H1 (cell line): ENCODE measurements at regions not wholly inside any gene's neighbourhood (a gene's known extent, or its start where the extent isn't known, plus 50 kb on each side); places are given as distances from the start of the nearest gene placed in this dataset.

ENCODE experiments used
- CTCF ChIA-PET: fragments of 300-600 bp; sonication (Branson Sonifier 250); formaldehyde crosslinking; loops from one replicate; lab custom pipeline; 2021; ENCODE audit not compliant: partially characterized antibody; lab: Charles Lee
- POLR2A ChIA-PET: fragments of 300-600 bp; sonication (Branson Sonifier 250); formaldehyde crosslinking; loops from one replicate; lab custom pipeline; 2021; ENCODE audit warnings: inconsistent platforms; ENCODE audit not compliant: partially characterized antibody; lab: Charles Lee
- DNase-seq, 2 experiments: peaks; one replicate each; pipeline versions ENCODE4 v3.0.0 to v3.0.0-alpha.2; 2010 to 2022; ENCODE audit warnings: low spot score in 2 of 2, low read depth in 1 of 2, mixed read lengths in 1 of 2
- FAIRE-seq: peaks from 2 replicates; lab custom pipeline; 2011; peaks lifted over from hg19 to GRCh38; lab: Jason Lieb, UNC
- H2AFZ ChIP-seq: 2 replicates; pipeline ENCODE4 v1.8.1; 2012; ENCODE audit warnings: low read length, inconsistent platforms
- H2AK5ac ChIP-seq: 2 replicates; pipeline ENCODE4 v1.6.1; 2013; ENCODE audit warnings: low read depth, low read length
- H2BK120ac ChIP-seq: replicated peaks from 2 replicates; pipeline ENCODE3; 2013; ENCODE audit warnings: low read depth, low read length, inconsistent platforms
- H2BK12ac ChIP-seq: 2 replicates; pipeline ENCODE4 v1.6.1; 2013; ENCODE audit warnings: low read depth, low read length
- H2BK15ac ChIP-seq: 2 replicates; pipeline ENCODE4 v1.6.1; 2013; ENCODE audit warnings: low read length
- H2BK20ac ChIP-seq: 2 replicates; pipeline ENCODE4 v1.6.1; 2013; ENCODE audit warnings: low read length
- H2BK5ac ChIP-seq: 2 replicates; pipeline ENCODE4 v1.6.1; 2013; ENCODE audit warnings: low read depth, low read length
- H3K14ac ChIP-seq: 2 replicates; pipeline ENCODE4 v1.6.1; 2013; ENCODE audit warnings: inconsistent platforms; ENCODE audit not compliant: insufficient read length
- H3K18ac ChIP-seq: 2 replicates; pipeline ENCODE4 v1.6.1; 2013; ENCODE audit warnings: low read length; ENCODE audit errors: extremely low read depth
- H3K23ac ChIP-seq: 2 replicates; pipeline ENCODE4 v1.6.1; 2013; ENCODE audit warnings: inconsistent platforms; ENCODE audit not compliant: insufficient read length
- H3K23me2 ChIP-seq: 2 replicates; pipeline ENCODE4 v1.6.1; 2013; ENCODE audit warnings: low read depth, low read length
- H3K27ac ChIP-seq: 2 replicates; pipeline ENCODE4 v1.6.1; 2011; ENCODE audit warnings: low read depth, low read length, inconsistent platforms
- H3K27me3 ChIP-seq, 4 experiments: replicated peaks in 1 of 4; 1 replicate in 1 of 4; 2 replicates in 3 of 4; pipeline versions ENCODE4 v1.6.1 to v1.8.1; 2011 to 2013; ENCODE audit warnings: low read length in 3 of 4, mild to moderate bottlenecking in 3 of 4, inconsistent platforms in 2 of 4, mixed read lengths in 2 of 4, moderate library complexity in 1 of 4; ENCODE audit not compliant: control insufficient read depth in 3 of 4, insufficient read depth in 3 of 4; ENCODE audit errors: extremely low read depth in 1 of 4
- H3K36me3 ChIP-seq, 4 experiments: 2 replicates each; pipeline versions ENCODE4 v1.6.1 to v1.8.1; 2011 to 2013; ENCODE audit warnings: mild to moderate bottlenecking in 4 of 4, low read length in 3 of 4, moderate library complexity in 2 of 4, control low read depth in 1 of 4, inconsistent platforms in 1 of 4; ENCODE audit not compliant: insufficient read depth in 4 of 4, control insufficient read depth in 2 of 4
- H3K4ac ChIP-seq: replicated peaks from 2 replicates; pipeline ENCODE3; 2013; ENCODE audit warnings: low read length, low read depth, mixed read lengths, inconsistent platforms; ENCODE audit not compliant: insufficient read length
- H3K4me1 ChIP-seq, 4 experiments: replicated peaks in 1 of 4; 1 replicate in 1 of 4; 2 replicates in 3 of 4; pipeline versions ENCODE4 v1.6.1 to v1.8.1; 2011 to 2013; ENCODE audit warnings: low read length in 3 of 4, inconsistent platforms in 2 of 4, mixed read lengths in 1 of 4; ENCODE audit not compliant: insufficient read depth in 4 of 4, control insufficient read depth in 3 of 4
- H3K4me2 ChIP-seq, 2 experiments: 2 replicates each; pipeline versions ENCODE4 v1.6.1 to v1.8.1; 2011 to 2013; ENCODE audit warnings: low read depth in 2 of 2, low read length in 2 of 2, control low read depth in 1 of 2, inconsistent platforms in 1 of 2, mild to moderate bottlenecking in 1 of 2; ENCODE audit not compliant: insufficient read depth in 1 of 2
- H3K4me3 ChIP-seq, 4 experiments: fragments of 200-600, 300-600 bp in 1 of 4; sonication (generic), shearing (Covaris generic), sonication (Bioruptor Twin) in 1 of 4; 2 replicates each; pipeline versions ENCODE4 v1.5.1 to v1.8.1; 2011 to 2016; ENCODE audit warnings: low read length in 4 of 4, low read depth in 3 of 4, control low read depth in 2 of 4, inconsistent platforms in 2 of 4, mild to moderate bottlenecking in 2 of 4, mixed read lengths in 1 of 4, moderate library complexity in 1 of 4; ENCODE audit not compliant: insufficient read depth in 2 of 4; ENCODE audit errors: extremely low read depth in 1 of 4
- H3K56ac ChIP-seq: replicated peaks from 2 replicates; pipeline ENCODE3; 2013; ENCODE audit warnings: low read depth, mild to moderate bottlenecking, mixed read lengths, low read length, inconsistent platforms; ENCODE audit not compliant: insufficient read length
- H3K79me1 ChIP-seq: 2 replicates; pipeline ENCODE4 v1.6.1; 2013; ENCODE audit warnings: low read depth, low read length, control low read depth
- H3K79me2 ChIP-seq, 2 experiments: 2 replicates each; pipeline versions ENCODE4 v1.6.1 to v1.8.1; 2012 to 2013; ENCODE audit warnings: low read length in 2 of 2, mild to moderate bottlenecking in 2 of 2, inconsistent platforms in 1 of 2; ENCODE audit not compliant: insufficient read depth in 2 of 2, control insufficient read depth in 1 of 2
- H3K9ac ChIP-seq, 4 experiments: replicated peaks in 1 of 4; 1 replicate in 1 of 4; 2 replicates in 3 of 4; pipeline versions ENCODE4 v1.6.1 to v1.8.1; 2011 to 2013; ENCODE audit warnings: low read depth in 3 of 4, low read length in 3 of 4, control low read depth in 2 of 4, mild to moderate bottlenecking in 2 of 4, moderate library complexity in 2 of 4, inconsistent platforms in 1 of 4; ENCODE audit errors: extremely low read depth in 1 of 4
- H3K9me3 ChIP-seq, 2 experiments: 2 replicates each; pipeline versions ENCODE4 v1.6.1 to v1.8.1; 2012 to 2013; ENCODE audit warnings: mild to moderate bottlenecking in 2 of 2, moderate library complexity in 2 of 2, control low read depth in 1 of 2, inconsistent platforms in 1 of 2, low read depth in 1 of 2, low read length in 1 of 2, mixed read lengths in 1 of 2; ENCODE audit not compliant: insufficient read depth in 2 of 2
- H4K20me1 ChIP-seq, 2 experiments: replicated peaks in 1 of 2; 2 replicates each; pipeline versions ENCODE3 to v1.8.1; 2011 to 2013; ENCODE audit warnings: inconsistent platforms in 2 of 2, low read length in 2 of 2, mild to moderate bottlenecking in 1 of 2; ENCODE audit not compliant: insufficient read depth in 2 of 2, control insufficient read depth in 1 of 2
- H4K5ac ChIP-seq: 2 replicates; pipeline ENCODE4 v1.6.1; 2013; ENCODE audit warnings: low read length, low read depth, mixed read lengths, inconsistent platforms; ENCODE audit not compliant: insufficient read length
- H4K8ac ChIP-seq: 2 replicates; pipeline ENCODE4 v1.8.0; 2013; ENCODE audit warnings: mild to moderate bottlenecking, moderate library complexity, low read length, inconsistent platforms; ENCODE audit not compliant: insufficient read depth; ENCODE audit errors: extremely low read depth
- H4K91ac ChIP-seq: replicated peaks from 2 replicates; pipeline ENCODE3; 2013; ENCODE audit warnings: low read length, mixed read lengths, inconsistent platforms; ENCODE audit not compliant: insufficient read length
- BACH1 ChIP-seq: IDR thresholded peaks from 2 replicates; pipeline ENCODE4 v1.6.1; 2012; ENCODE audit warnings: low read length, improper control_type of control experiment
- CHD2 ChIP-seq: IDR thresholded peaks from 2 replicates; pipeline ENCODE4 v1.6.1; 2012; ENCODE audit warnings: low read length, improper control_type of control experiment
- HDAC2 ChIP-seq, 2 experiments: fragments of 300-600 bp in 1 of 2; sonication (generic) in 1 of 2; IDR thresholded peaks; 2 replicates each; pipeline ENCODE4 v1.6.1; 2011 to 2012; ENCODE audit warnings: low read depth in 2 of 2, low read length in 2 of 2, mild to moderate bottlenecking in 2 of 2, moderate library complexity in 2 of 2, borderline replicate concordance in 1 of 2, inconsistent platforms in 1 of 2
- HDAC6 ChIP-seq: IDR thresholded peaks from one replicate; pipeline ENCODE4 v1.7.1; 2012; ENCODE audit warnings: low read depth, mild to moderate bottlenecking, inconsistent platforms, low read length, moderate library complexity
- JUN ChIP-seq: IDR thresholded peaks from 2 replicates; pipeline ENCODE4 v1.6.1; 2011; ENCODE audit warnings: low read depth, mild to moderate bottlenecking, improper control_type of control experiment, low read length
- KDM4A ChIP-seq: IDR thresholded peaks from one replicate; pipeline ENCODE4 v1.7.1; 2012; ENCODE audit warnings: low read depth, mild to moderate bottlenecking, moderate library complexity, low read length, inconsistent platforms; ENCODE audit not compliant: severe bottlenecking
- KDM5A ChIP-seq: fragments of 200-600 bp; IDR thresholded peaks from 2 replicates; pipeline ENCODE4 v1.7.1; 2012; ENCODE audit warnings: mild to moderate bottlenecking, low read length, inconsistent platforms, mixed read lengths
- RBBP5 ChIP-seq: IDR thresholded peaks from 2 replicates; pipeline ENCODE4 v1.7.1; 2012; ENCODE audit warnings: low read depth, mild to moderate bottlenecking, inconsistent platforms, low read length, moderate library complexity, borderline replicate concordance
- RFX5 ChIP-seq: IDR thresholded peaks from 2 replicates; pipeline ENCODE4 v1.6.1; 2011; ENCODE audit warnings: low read depth, low read length, improper control_type of control experiment, borderline replicate concordance
- SP2 ChIP-seq: IDR thresholded peaks from 2 replicates; pipeline ENCODE4 v1.6.1; 2012; ENCODE audit warnings: mild to moderate bottlenecking, low read length, inconsistent platforms
- TAF7 ChIP-seq: optimal IDR thresholded peaks from 2 replicates; pipeline ENCODE3; 2011; ENCODE audit warnings: low read depth, mild to moderate bottlenecking, inconsistent platforms, low read length, moderate library complexity, borderline replicate concordance
- TBP ChIP-seq: IDR thresholded peaks from 2 replicates; pipeline ENCODE4 v1.6.1; 2011; ENCODE audit warnings: low read depth, low read length, improper control_type of control experiment
- WGBS, 2 experiments: shearing (Covaris generic) in 1 of 2; methylation state at CpG; one replicate each; pipeline versions ENCODE4 v1.1.6 to v1.1.7; 2013 to 2015; ENCODE audit warnings: low lambda C conversion rate in 2 of 2, mixed read lengths in 2 of 2, inconsistent platforms in 1 of 2, low coverage in 1 of 2, missing lambda C conversion rate in 1 of 2; ENCODE audit not compliant: insufficient replicate concordance in 2 of 2, insufficient coverage in 1 of 2, insufficient read length in 1 of 2; ENCODE audit errors: extremely low coverage in 1 of 2, missing lambda C conversion rate in 1 of 2; 5-methylcytosine and 5-hydroxymethylcytosine counted together
- TF ChIP-seq, protein P1 (sequence below): IDR thresholded peaks from 2 replicates; pipeline ENCODE4 v1.6.1; 2012; ENCODE audit warnings: inconsistent platforms

- H3K4me3 ChIP-seq, result no peak overlapping the region
- no peak overlapping the region for H3K4ac ChIP-seq
- no peak overlapping the region for H4K8ac ChIP-seq
- no peaks in the 10 kb centered on the region for H3K79me2 ChIP-seq
- H3K9ac ChIP-seq, result no peak overlapping the region
- no peak overlapping the region for H3K4me2 ChIP-seq
- no peak overlapping the region for H3K23ac ChIP-seq
- no peaks in the 10 kb centered on the region for H3K9me3 ChIP-seq
- H4K91ac ChIP-seq, result no peak overlapping the region
- 0% methylated on average over 1 of the region's 1 CpG; no CpG with 5 or more reads in 1 of the 2 experiments for WGBS, 2 experiments
- H2BK20ac ChIP-seq, result no peak overlapping the region
- H3K18ac ChIP-seq, result no peak overlapping the region
- no peaks in the 10 kb centered on the region for H3K79me1 ChIP-seq
- H2AK5ac ChIP-seq, result no peak overlapping the region
- DNase-seq (no peak), FAIRE-seq (no peak)
- no peak overlapping the region for H3K56ac ChIP-seq
- H3K14ac ChIP-seq, result no peak overlapping the region
- H2AFZ ChIP-seq, result peak overlapping the region; percentile 88; the same call in 1 of the 2 replicates
- no peaks in the 10 kb centered on the region for H3K27me3 ChIP-seq
- no peak overlapping the region for H2BK5ac ChIP-seq
- H3K4me1 ChIP-seq, result no peaks in the 10 kb centered on the region
- no peak overlapping the region for H2BK12ac ChIP-seq
- H4K20me1 ChIP-seq, result no peaks in the 10 kb centered on the region
- no peak overlapping the region for H2BK120ac ChIP-seq
- no peaks in the 10 kb centered on the region for H3K36me3 ChIP-seq
- POLR2A ChIA-PET, result interaction anchor here (0.8 kb wide), 1 partner anchor 11 kb away, joined by 4 read pairs; no protein-coding TSS in a partner anchor
- H3K23me2 ChIP-seq, result no peaks in the 10 kb centered on the region
- H4K5ac ChIP-seq, result no peak overlapping the region
- no peak overlapping the region for H2BK15ac ChIP-seq
- no peak overlapping the region for H3K27ac ChIP-seq
- CTCF ChIA-PET, result no interaction called here
- TF ChIP-seq BACH1 (no peak), TBP (no peak), JUN (no peak), RBBP5 (no peak), KDM4A (no peak), HDAC2 (IDR thresholded peaks at IDR 0.05; ENCODE audit: borderline replicate concordance in 1 of 2, low read depth in 2 of 2, low read length in 2 of 2) (no peak), HDAC6 (no peak), RFX5 (no peak), TAF7 (no peak), SP2 (no peak), CHD2 (no peak), KDM5A (no peak)
- TF ChIP-seq, protein P1, sequence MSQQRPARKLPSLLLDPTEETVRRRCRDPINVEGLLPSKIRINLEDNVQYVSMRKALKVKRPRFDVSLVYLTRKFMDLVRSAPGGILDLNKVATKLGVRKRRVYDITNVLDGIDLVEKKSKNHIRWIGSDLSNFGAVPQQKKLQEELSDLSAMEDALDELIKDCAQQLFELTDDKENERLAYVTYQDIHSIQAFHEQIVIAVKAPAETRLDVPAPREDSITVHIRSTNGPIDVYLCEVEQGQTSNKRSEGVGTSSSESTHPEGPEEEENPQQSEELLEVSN, result no peak
Observed at GRCh38 chr10:44619521-44619920, 234.6 kb upstream of the CXCL12 start.
